HG03558 (cell line): ENCODE measurements at regions not wholly inside any gene's neighbourhood (a gene's known extent, or its start where the extent isn't known, plus 50 kb on each side); places are given as distances from the start of the nearest gene placed in this dataset.

Experiments used
- ATAC-seq: cut with Tn5 transposase; IDR thresholded peaks from one replicate; pipeline ENCODE4 v1.9.1; 2021; ENCODE audit warnings: moderate number of reproducible peaks; ENCODE audit not compliant: unreplicated experiment; ENCODE audit errors: extremely low read depth

DNA sequence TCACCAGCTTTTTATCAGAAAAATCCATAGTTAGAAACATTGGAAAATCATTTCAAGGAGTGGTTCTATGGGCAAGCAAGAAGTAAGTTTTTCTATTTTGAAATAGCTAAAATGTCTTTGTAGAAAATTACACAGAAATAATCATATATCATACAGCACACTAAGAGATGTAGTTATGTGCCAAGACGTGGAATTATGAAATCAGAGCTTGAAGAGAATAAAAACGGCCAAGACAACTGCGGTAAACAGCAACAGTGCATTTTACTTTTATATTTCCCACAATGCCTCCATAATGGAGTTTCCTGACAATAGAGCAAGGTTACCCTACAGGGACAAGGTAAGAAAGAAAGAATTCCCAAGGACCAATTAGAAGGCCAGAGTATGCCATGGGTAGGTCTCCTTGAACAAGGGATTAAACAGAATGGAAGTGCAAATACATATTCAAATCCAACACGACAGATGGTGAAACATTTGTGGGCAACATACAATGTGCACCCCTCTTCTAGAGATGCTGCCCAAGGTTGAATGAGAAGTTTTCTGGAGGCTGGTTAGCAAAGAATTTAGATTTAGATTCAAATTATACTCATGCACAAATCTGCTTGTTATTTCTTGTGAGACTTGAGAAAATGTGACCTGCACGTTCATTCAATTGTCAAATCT is 76.1 kb upstream of the BTG1 start:
- no peak for ATAC-seq

DNA sequence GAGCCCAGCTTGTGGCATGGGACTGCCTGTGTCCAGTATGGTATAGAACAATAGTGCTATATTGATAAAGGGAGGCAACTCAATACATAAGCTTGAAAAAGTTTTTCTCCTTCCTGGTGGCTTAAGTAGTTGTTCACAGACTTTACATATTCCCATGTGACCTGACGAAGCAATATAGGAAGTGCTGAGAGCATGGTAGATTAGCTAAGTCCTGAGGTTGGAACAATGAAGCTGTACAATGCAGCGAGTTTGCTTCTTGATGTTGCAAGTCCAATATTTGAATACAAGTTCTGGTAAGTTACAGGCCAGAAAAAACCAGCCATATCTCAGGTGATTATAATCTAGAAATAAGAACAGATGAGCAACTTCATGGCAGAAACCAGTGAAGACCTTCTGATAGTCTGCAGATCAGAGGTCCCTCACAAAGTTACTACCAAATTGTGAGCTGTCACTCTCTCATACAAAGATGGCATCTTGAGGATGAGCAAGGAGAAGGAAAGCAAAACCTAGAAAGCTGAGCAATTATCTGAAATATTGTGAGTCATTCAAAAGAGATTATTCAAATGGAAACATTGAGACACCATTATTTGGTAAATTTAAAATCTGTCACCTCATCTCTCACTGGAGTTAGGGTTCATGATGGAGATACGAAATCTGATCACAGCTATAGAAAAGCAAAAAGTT is 72.9 kb upstream of the BTG1 start:
- ATAC-seq = no peak

DNA sequence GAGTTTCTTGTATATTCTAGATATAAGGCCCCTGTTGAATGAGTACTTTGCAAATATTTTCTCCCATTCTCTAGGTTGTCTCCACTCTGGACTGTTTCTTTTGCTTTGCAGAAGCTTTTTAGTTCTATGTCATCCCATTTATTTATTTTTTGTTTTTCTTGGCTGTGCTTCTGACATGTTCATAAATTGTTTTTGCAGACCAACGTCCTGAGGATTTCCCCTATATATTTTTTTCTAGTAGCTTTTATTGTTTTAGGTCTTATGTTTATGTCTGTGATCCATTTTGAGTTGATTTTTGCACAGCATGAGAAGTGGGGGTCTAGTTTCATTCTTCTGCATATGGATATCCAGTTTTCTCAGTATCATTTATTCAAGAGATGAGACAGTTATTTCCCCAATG is 70.4 kb upstream of the BTG1 start:
- no peak for ATAC-seq

DNA sequence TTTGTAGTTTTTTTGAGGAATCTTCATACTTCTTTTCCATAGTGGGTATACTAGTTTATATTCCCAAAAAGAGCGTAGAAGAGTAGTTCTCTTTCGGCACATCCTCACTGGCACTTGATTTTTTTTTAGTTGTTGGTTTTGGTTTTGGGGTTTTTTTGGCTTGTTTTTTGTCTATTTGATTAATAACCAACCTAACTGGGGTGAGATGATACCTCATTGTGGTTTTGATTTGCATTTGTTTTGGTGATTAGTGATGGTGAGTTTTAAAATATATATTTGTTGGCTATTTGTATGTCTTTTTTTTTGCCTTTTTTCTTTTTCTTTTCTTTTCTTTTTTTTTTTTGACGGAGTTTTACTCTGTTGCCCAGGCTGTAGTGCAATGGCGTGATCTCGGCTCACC is 69.7 kb upstream of the BTG1 start:
- no peak for ATAC-seq

DNA sequence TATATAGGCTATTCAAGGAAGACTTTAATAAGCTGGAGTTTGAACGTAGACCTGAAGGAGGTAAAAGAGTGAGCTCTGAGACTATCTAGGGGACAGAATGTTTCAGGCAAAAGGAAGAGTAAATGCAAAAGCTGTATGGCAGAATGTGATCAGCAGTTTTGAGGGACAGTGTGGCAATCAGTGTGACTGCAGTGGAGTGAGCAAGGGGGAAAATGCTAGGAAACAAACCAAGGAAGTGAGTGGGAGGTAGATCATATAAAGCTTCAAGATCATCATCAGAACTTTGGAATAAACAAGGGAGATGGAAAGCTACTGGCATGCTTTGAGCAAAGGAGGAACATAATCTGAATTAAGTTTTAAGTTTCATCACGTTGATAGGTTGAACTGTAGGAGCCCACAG is 67.5 kb upstream of the BTG1 start:
- ATAC-seq = no peak

DNA sequence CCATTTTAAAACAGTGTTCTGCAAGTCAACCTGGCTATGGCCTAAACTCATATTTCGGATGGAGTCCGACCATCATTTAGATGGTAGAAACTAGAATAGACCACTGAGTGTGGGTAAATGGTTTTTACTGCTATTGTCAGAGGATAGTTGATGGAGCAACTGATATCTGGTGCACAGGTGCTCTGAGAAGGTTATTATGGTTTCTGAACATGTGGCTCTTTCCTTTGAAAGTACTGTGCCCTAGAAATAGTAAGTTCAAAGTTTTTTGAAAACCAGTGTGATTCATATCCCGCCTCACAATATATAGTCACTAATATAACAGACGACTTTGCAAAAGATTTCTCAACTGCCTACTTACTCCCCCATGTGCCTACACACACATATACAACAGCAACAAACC is 64.4 kb upstream of the BTG1 start:
- no peak for ATAC-seq

DNA sequence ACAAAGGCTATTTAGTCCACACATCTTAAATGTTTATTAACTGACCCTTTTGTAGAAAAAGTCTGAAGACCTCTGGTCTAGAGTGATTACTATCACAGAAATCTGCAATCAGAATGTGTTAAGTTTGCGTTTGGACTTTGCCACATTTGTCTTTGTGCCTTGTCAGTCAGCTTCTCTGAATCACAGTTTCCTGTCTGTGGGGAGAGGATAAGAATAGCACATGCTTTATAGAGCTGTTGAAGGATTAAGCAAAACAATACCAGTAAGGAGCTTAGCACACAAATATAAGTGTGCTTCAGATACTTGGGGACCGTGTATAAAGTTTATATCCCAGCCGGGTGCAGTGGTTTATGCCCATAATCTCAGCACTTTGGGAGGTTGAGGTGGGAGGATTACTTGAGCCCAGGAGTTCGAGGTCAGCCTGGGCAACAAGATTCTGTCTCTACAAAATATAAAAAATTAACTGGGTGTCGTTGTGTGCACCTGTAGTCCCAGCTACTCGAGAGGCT is 63.0 kb upstream of the BTG1 start:
- peak; percentile 56 for ATAC-seq

DNA sequence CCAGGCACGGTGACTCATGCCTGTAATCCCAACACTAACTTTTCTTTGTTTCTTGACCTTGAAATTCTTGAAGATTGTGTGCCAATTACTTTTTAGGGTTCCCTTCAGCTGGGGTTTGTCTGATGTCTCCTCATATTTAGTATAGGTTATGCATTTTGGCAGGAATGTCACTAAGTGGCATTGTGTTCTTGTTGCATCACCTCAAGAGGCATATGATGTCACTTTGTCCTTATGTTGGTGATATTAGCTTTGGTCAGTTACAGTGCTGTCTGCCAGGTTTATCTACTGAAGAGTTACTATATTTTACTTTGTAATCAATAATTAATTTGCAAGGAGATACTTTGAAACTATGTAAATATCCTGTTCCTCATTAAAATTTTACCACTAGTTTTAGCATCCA is 61.0 kb upstream of the BTG1 start:
- ATAC-seq = no peak

DNA sequence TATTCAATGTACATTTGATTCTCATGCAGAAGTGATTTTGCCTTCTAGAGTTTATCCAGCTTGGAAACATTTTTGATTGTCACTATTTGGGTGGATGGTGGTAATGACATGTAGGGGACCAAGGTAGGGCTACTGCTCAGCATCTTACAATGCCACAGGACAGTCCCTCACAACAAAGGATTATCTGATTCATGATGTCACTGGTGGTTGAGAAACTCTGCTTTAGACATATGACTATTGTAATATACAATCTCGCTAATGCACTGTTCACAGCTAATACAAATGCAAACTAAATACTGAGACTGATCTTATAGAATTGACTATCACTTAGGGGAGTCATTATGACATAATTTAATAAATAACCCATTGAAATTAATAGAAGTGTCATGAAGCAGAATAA is 60.4 kb upstream of the BTG1 start:
- no peak for ATAC-seq

DNA sequence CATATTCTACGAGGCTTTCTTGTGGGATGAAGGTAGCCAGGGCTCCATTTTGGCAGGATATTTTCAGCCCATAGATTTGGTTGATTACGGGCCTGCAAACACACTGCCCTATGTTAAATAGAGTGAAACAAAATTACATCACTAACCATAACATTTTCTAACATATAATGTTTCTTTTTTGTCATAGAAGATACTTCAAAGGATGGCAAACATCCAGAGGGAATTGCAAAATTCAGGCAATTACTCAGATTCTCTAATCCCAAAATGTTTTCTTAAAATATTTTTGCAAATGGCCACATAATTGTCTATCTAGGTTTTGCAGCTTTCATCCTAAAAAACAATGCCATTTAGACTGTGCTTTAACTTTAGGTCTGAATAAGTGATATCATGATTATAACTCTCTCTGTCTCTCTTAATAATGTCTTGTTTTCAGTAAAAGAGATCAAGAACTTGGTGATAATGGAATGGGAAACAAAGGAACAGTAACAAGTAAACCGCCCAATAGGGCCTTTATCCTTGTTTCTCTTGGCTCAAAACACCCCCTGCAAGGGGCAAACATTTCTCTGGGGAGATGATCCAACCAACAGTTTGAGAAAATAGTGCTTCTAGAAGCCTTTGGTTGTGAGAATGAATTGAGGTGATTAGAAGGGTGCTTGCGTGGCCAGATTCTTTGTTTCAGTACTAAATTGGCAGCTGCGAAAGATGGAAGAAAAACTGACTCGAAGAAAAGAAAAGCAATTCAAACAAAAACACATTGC is 54.4 kb upstream of the BTG1 start:
- ATAC-seq = no peak

DNA sequence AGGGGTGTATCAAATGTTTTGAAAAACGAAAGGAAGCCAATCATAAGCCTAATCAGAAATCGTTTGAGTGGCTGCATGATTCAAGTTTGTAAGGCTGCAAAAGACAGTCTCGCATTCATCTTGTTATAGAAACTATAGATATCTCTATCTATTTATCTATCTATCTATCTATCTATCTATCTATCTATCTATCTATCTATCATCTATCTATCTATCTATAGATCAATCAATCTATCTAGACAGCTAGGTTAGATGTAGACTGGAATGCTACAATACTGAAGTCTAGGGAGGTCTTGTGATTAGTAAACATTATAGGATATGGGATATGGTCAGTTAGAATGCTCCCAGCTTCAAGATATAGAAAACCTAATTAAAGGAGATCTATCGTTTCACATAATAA is 52.2 kb upstream of the BTG1 start:
- no peak for ATAC-seq

DNA sequence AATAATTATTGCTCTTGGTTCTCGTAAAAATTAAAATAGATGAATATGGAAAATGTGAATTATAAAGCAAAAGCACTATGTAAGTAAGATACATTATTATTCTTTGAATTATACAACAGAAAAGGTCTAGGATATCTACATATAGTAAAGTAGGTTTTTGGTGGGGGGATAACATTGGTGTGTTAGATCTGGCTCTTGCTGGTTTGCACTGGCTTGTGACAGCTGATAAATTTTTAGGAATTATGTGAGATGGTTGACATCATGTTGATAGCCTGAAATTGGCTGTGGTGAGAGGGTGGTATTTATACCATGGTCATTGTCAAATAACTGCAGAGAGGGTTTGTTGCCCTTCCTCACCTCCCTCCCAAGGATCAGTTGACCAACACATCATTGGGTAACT is 50.7 kb upstream of the BTG1 start:
- ATAC-seq = no peak
